Urinary bladder (tissue), 3 donors: ENCODE measurements at regions not wholly inside any gene's neighbourhood (a gene's known extent, or its start where the extent isn't known, plus 50 kb on each side); places are given as distances from the start of the nearest gene placed in this dataset.
"Not testable (repeated sequence)": the region's sequence is repeated elsewhere in the genome, so short reads cannot be mapped to it uniquely, and the experiment has no call there.

ENCODE experiments used
- DNase-seq: peaks from one replicate; pipeline ENCODE4 v3.0.0-alpha.2; 2015; ENCODE audit errors: extremely low spot score
- H3K27ac ChIP-seq: one replicate; pipeline ENCODE4 v1.5.1; 2013; ENCODE audit warnings: low read depth, mild to moderate bottlenecking, moderate library complexity
- H3K36me3 ChIP-seq: one replicate; pipeline ENCODE4 v1.6.1; 2013; ENCODE audit warnings: mild to moderate bottlenecking, moderate library complexity; ENCODE audit not compliant: insufficient read depth
- H3K4me1 ChIP-seq: one replicate; pipeline ENCODE4 v1.6.1; 2013; ENCODE audit warnings: mild to moderate bottlenecking, moderate library complexity; ENCODE audit not compliant: insufficient read depth
- H3K4me3 ChIP-seq: one replicate; pipeline ENCODE4 v1.5.1; 2013; ENCODE audit warnings: low read depth, low read length
- WGBS: extraction: QIAGEN DNeasy Blood & Tissue Kit; methylation state at CpG from one replicate; pipeline ENCODE4 v1.1.7; 2013; 5-methylcytosine and 5-hydroxymethylcytosine counted together
- donor health status: healthy with polysubstance abuse.
- donor health status: healthy.

DNA sequence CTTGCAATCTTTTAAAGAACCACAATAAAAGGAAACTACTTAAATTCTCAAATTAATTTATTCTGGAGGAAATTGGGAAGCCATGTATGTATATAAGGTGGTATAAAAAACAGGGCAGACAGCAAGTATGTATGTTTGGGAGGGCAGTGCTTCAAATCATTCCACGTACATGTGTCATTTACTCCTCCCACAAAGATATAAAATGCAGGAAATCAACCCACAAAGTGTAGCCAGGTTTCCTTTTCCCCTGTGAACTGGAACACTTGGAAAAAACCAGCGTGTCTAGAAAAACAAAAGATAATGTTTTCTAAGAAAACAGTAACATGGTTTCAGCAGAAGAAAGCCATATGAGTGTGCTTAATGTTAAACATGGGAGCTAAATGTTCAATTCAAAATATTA, 156.7 kb upstream of the FAM47A start:
- no peak for DNase-seq
- no peak overlapping the region for H3K4me3 ChIP-seq
- H3K4me1 ChIP-seq: no peaks in the 10 kb centered on the region
- H3K27ac ChIP-seq: no peak overlapping the region
- no peaks in the 10 kb centered on the region for H3K36me3 ChIP-seq
- 26% methylated on average over 2 of the region's 2 CpGs for WGBS

DNA sequence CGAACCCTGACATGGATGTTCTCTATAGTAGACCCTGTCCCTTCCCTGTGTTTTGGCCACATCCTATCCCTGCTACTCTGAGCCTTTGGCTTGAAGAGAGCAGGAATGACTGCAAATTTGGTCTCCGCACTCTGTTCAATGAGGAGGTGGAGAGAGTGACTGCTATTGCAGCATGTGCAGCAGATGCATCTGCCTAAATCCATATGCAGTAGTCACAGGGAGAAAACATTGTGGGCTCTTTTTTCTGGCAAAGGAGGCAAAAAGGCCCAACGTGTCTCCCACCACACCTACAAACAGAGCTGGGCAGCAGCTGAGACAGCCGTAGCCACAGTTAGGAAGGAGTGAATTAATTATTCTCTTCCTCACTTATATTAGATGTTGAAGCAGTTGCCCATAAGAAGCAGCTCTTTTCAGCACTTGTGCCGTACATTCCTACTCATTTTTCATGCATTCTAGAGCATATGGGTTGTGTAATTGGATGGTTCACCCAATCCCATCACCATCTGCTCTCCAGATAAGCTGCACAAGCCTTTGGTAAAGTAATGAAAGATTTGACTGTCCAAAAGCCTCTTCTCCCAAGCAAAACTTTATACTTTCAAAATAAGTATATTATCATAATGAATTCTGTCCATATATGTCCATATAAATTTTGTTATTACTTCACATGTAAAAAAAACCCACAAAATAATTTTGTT, 147.9 kb upstream of the FAM47A start:
- Histone ChIP-seq H3K36me3 (no peaks in the 10 kb centered on the region), H3K4me3 (no peak overlapping the region), H3K27ac (no peak overlapping the region), H3K4me1 (no peaks in the 10 kb centered on the region)
- no peak for DNase-seq
- WGBS: 74% methylated on average over 5 of the region's 5 CpGs

DNA sequence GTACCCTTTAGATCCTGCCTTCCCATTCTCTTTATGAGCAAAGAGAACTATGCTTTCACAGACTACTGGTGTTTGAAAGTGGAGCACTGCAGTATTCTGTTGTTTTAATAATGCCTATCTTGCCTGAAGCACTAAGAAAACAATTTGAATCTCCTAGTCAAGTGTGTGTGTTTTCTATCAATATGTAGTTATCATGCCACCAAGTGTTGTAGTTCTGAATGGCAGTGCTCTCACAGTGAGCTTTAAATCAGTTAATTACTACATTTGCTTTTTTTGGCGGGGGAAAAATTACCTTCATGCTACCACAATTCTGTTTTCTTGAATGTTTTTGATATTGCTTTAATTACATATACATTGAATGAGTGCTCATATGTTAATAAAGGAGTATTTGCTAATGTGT, 143.6 kb upstream of the FAM47A start:
- Histone ChIP-seq H3K27ac (no peak overlapping the region), H3K4me3 (no peak overlapping the region), H3K36me3 (no peaks in the 10 kb centered on the region), H3K4me1 (no peaks in the 10 kb centered on the region)
- no peak for DNase-seq
- 0% methylated on average over 1 of the region's 1 CpG for WGBS

DNA sequence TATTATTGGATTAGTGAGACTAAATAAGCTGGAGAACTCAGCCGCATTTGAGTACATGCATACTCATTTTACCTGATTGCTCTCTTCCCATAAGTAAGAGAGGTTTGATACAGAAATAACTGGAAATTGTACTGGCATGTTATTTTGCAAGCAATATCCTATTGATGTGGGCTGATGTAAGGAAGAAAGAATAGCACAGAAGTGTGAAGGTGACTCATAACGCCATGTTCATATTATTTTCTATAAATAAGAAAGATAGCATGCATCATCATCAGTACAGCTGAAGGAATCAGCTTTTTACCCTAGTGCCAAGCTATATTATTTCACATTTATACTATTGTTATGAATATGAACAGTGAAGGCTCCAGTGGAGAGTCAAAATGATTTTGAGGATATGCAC, 138.3 kb upstream of the FAM47A start:
- Histone ChIP-seq H3K36me3 (no peaks in the 10 kb centered on the region), H3K4me3 (no peak overlapping the region), H3K27ac (no peak overlapping the region), H3K4me1 (no peaks in the 10 kb centered on the region)
- 93% methylated on average over 2 of the region's 2 CpGs for WGBS
- DNase-seq: no peak

DNA sequence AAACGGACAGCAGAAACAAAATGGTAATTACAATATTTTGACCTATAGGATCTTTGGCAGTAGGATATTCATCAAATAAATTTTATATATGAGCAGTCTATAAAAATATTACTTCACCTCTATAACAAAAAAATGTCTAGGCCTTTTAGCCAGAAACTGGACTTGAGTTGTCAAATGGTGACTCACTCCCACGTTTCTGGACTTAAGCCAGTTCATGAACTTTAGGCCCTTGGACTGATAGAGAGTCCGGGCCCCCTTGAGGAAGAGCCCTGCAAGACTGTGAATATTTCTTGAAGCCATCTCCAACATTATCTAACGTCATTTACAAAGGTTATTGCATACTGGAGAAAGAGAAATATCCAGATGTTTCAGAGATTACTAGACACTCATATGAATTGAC, 106.8 kb upstream of the FAM47A start:
- Histone ChIP-seq H3K4me1 (no peaks in the 10 kb centered on the region), H3K4me3 (no peak overlapping the region), H3K36me3 (no peaks in the 10 kb centered on the region), H3K27ac (no peak overlapping the region)
- DNase-seq: no peak
- WGBS: 62% methylated on average over 4 of the region's 4 CpGs

DNA sequence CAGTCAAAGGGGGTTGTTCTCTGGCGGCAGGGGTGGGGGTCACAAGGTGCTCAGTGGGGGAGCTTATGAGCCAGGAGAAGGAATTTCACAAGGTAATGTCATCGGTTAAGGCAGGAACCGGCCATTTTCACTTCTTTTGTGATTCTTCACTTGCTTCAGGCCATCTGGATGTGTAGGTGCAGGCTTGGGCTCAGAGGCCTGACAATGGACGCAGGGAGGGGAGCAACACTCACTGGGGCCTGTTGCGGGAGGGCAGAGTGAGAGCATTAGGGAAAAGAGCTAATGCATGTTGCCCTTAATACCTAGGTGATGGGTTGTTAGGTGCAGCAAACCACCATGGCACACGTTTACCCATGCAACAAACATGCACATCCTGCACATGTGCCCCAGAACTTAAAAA, 98.0 kb upstream of the FAM47A start:
- not testable (repeated sequence) for H3K36me3 ChIP-seq, H3K4me1 ChIP-seq, DNase-seq, H3K27ac ChIP-seq, H3K4me3 ChIP-seq
- WGBS: 85% methylated on average over 6 of the region's 6 CpGs

DNA sequence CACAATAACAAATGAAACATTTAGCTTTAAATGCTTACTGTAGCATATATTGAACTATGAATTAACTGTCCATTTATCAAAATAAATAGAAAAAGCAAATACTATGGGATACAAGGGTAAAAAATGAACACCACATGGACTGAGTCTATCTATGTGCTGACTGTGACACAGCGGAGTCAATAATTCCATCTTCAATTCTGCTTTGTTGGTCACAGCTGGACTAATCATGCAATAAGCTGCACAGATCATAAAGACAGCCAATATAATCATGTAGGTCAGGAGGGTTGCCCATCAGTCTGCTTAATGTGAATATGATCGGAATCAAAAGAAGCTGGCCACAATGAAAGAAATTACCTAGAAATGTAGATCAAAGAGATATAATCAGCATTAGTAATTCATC, 95.7 kb upstream of the FAM47A start:
- DNase-seq: no peak
- no peaks in the 10 kb centered on the region for H3K4me1 ChIP-seq
- H3K27ac ChIP-seq: no peak overlapping the region
- H3K4me3 ChIP-seq: no peak overlapping the region
- H3K36me3 ChIP-seq: no peaks in the 10 kb centered on the region
- 86% methylated on average over 2 of the region's 2 CpGs for WGBS

DNA sequence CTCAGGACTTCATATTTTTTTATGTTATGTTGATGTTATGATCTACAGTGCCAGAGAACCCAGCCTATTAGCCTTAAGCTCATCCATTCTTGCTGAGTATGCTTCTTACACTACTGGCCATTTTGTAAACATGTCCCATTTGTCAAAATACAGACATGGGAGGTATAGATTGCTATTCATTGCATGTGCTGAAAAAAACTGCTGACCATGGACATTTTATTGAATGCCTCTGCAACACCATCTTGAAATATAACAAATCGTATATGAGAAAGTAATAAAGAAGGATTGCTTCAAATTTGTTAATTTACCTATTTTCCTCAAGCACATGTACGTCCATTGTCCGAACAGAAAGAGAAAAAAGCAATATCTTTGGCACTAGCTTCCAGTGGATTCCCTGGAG, 91.5 kb upstream of the FAM47A start:
- Histone ChIP-seq H3K4me3 (no peak overlapping the region), H3K27ac (no peak overlapping the region), H3K36me3 (no peaks in the 10 kb centered on the region), H3K4me1 (no peaks in the 10 kb centered on the region)
- WGBS: 71% methylated on average over 3 of the region's 3 CpGs
- DNase-seq: no peak

DNA sequence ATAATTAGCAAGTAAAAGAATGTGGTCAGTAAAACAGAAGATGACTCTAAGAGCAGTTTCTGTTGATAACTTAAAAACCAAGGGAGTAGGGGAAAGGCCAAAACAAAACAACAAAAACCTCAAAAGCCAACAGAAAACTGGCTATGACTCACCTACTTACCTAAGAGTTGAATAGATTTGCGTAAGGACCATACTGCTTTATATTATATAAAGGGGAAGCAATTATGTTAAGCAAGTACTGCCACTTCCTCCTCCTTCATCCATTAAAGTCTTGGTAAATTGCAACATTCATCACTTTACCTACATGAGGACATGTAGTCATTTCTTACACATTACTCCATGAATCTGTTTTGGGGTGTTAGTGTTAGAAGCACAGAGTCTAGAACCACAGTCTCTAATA, 85.9 kb upstream of the FAM47A start:
- no peak overlapping the region for H3K4me3 ChIP-seq
- 93% methylated on average over 1 of the region's 1 CpG for WGBS
- no peak overlapping the region for H3K27ac ChIP-seq
- no peak for DNase-seq
- H3K36me3 ChIP-seq: no peaks in the 10 kb centered on the region
- no peaks in the 10 kb centered on the region for H3K4me1 ChIP-seq

DNA sequence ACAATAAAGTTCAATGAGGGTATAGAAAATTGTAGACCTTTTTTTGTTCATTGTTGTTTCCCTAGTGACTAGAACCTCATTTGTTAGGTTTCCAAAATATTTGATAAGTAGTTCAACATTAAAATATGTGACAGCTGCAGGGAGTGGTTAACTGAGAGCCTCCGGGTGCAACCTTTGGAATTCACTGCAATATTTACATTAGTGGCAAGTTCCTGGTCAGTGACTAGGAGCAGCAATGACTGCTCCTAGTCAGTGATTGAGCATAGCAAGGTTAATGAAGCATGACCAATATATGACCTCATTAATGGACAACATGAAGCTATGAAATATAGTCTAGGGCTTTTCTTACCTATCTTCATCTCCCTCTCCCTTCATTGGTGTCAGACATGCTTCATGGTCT, 65.8 kb upstream of the FAM47A start:
- no peaks in the 10 kb centered on the region for H3K4me1 ChIP-seq
- 49% methylated on average over 1 of the region's 1 CpG for WGBS
- H3K27ac ChIP-seq: no peak overlapping the region
- no peak overlapping the region for H3K4me3 ChIP-seq
- DNase-seq: no peak
- H3K36me3 ChIP-seq: no peaks in the 10 kb centered on the region
